ENCODE measurements at regions not wholly inside any gene's neighbourhood (a gene's known extent, or its start where the extent isn't known, plus 50 kb on each side); places are given as distances from the start of the nearest gene placed in this dataset.

DNA sequence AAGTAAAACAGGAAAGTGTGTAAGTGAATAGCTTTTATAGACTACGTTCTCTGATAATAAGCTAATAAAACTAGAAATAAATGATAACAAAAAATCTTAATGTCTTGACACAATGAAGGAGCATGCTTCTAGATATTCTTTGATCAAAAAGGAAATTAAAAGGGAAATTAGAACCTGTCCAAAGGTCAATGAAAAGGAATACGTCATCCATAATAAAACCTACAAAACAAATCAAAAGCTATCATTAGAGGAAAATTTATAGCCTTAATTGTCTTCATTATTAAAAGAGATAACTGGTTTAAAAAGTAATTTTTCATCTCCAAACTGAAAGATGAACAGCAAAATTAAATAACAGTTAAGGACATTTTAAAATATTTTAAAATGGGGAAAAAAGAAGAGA, 196.3 kb upstream of the BTBD3 start:
- Histone ChIP-seq H3K27ac (no peak overlapping the region), H3K4me1 (ENCODE audit: control insufficient read depth in 1 of 2, insufficient read depth in 1 of 2, low read depth in 1 of 2, low read length in 1 of 2) (no peaks in the 10 kb centered on the region), H3K4me3 (ENCODE audit: low read depth in 1 of 2, low read length in 1 of 2) (no peak overlapping the region), H3K36me3 (no peaks in the 10 kb centered on the region), H3K27me3 (no peaks in the 10 kb centered on the region), H3K9me3 (no peaks in the 10 kb centered on the region)
- no peak for TF ChIP-seq CTCF (IDR thresholded peaks at IDR 0.05)

GRCh38 chr20:11724097-11724496, 193.6 kb upstream of the BTBD3 start:
- Histone ChIP-seq H3K27ac (no peak overlapping the region), H3K36me3 (no peaks in the 10 kb centered on the region), H3K4me1 (ENCODE audit: control insufficient read depth in 1 of 2, insufficient read depth in 1 of 2, low read depth in 1 of 2, low read length in 1 of 2) (no peaks in the 10 kb centered on the region), H3K9me3 (no peaks in the 10 kb centered on the region), H3K4me3 (ENCODE audit: low read depth in 1 of 2, low read length in 1 of 2) (no peak overlapping the region), H3K27me3 (no peaks in the 10 kb centered on the region)
- TF ChIP-seq CTCF (IDR thresholded peaks at IDR 0.05) = no peak

- no peaks in the 10 kb centered on the region for H3K36me3 ChIP-seq
- H3K4me1 ChIP-seq (ENCODE audit: control insufficient read depth in 1 of 2, insufficient read depth in 1 of 2, low read depth in 1 of 2, low read length in 1 of 2) = no peaks in the 10 kb centered on the region
- no peak overlapping the region for H3K27ac ChIP-seq
- no peak for TF ChIP-seq CTCF (IDR thresholded peaks at IDR 0.05)
- no peaks in the 10 kb centered on the region for H3K27me3 ChIP-seq
- no peaks in the 10 kb centered on the region for H3K9me3 ChIP-seq
- H3K4me3 ChIP-seq (ENCODE audit: low read depth in 1 of 2, low read length in 1 of 2) = no peak overlapping the region
Observed at GRCh38 chr20:11726026-11726425, 191.7 kb upstream of the BTBD3 start.

DNA sequence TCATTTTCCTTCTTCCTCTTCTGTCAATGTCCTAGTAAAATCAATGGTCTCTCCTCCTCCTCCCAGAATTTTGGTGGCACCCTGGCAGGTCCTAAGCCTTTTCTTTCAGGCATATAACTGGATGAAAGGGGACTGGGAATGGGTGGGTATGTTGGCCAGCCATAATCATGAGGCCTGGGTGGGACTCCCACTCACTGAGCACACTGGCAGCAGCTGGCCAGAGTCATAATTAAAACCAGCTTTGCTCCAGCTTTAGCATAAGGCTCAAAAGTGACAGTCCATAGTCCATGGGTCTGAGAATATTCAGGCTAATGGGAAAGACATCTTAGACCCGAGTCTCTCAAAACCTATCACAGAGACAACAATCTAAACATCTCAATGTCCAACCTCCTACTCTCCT, 190.0 kb upstream of the BTBD3 start:
- no peaks in the 10 kb centered on the region for H3K27me3 ChIP-seq
- H3K9me3 ChIP-seq = no peaks in the 10 kb centered on the region
- H3K4me1 ChIP-seq (ENCODE audit: control insufficient read depth in 1 of 2, insufficient read depth in 1 of 2, low read depth in 1 of 2, low read length in 1 of 2) = no peaks in the 10 kb centered on the region
- no peak for TF ChIP-seq CTCF (IDR thresholded peaks at IDR 0.05)
- H3K27ac ChIP-seq = no peak overlapping the region
- H3K4me3 ChIP-seq (ENCODE audit: low read depth in 1 of 2, low read length in 1 of 2) = no peak overlapping the region
- H3K36me3 ChIP-seq = no peaks in the 10 kb centered on the region

DNA sequence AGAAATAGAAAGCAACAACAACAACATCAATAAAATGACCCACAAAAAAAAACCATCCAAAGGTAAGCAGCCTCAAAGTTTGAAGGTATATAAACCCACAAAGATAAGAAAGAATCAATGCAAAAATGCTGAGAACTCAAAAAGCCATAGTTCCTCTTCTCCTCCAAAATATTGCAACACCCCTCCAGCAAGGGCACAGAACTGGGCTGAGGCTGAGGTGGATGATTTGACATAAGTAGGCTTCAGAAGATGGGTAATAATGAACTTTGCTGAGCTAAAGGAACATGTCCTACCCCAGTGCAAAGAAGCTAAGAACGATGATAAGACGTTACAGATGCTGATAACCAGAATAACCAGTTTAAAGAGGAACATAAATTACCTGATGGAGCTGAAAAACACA, 188.8 kb upstream of the BTBD3 start:
- H3K36me3 ChIP-seq = no peaks in the 10 kb centered on the region
- no peak overlapping the region for H3K4me3 ChIP-seq (ENCODE audit: low read depth in 1 of 2, low read length in 1 of 2)
- H3K9me3 ChIP-seq = no peaks in the 10 kb centered on the region
- H3K27ac ChIP-seq = no peak overlapping the region
- TF ChIP-seq CTCF (IDR thresholded peaks at IDR 0.05) = no peak
- no peaks in the 10 kb centered on the region for H3K27me3 ChIP-seq
- no peaks in the 10 kb centered on the region for H3K4me1 ChIP-seq (ENCODE audit: control insufficient read depth in 1 of 2, insufficient read depth in 1 of 2, low read depth in 1 of 2, low read length in 1 of 2)

DNA sequence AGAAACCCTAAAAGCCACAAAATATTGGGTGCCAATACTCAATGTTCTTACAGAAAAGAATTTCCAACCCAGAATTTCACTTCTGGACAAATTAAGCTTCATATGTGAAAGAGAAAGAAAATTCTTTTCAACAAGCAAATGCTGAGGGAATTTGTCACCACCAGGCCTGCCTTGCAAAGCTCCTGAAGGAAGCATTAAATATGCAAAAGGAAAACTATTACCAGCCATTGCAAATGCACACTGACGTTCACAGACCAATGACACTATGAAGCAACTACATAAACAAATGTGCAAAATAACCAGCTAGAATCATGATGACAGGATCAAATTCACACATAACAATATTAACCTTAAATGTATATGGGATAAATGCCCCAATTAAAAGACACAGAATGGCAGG, 187.9 kb upstream of the BTBD3 start:
- Histone ChIP-seq H3K4me3 (ENCODE audit: low read depth in 1 of 2, low read length in 1 of 2) (no peak overlapping the region), H3K27me3 (no peaks in the 10 kb centered on the region), H3K36me3 (no peaks in the 10 kb centered on the region), H3K27ac (no peak overlapping the region), H3K4me1 (ENCODE audit: control insufficient read depth in 1 of 2, insufficient read depth in 1 of 2, low read depth in 1 of 2, low read length in 1 of 2) (no peaks in the 10 kb centered on the region), H3K9me3 (no peaks in the 10 kb centered on the region)
- TF ChIP-seq CTCF (IDR thresholded peaks at IDR 0.05) = no peak
